ENCODE measurements at regions not wholly inside any gene's neighbourhood (a gene's known extent, or its start where the extent isn't known, plus 50 kb on each side); places are given as distances from the start of the nearest gene placed in this dataset.

GRCh38 chr6:15941168-15941567, 187.7 kb upstream of the MYLIP start:
- TF ChIP-seq POLR2A (IDR thresholded peaks at IDR 0.05; ENCODE audit: low read length) (no peak), GATA1 (IDR thresholded peaks at IDR 0.05; ENCODE audit: low read depth, low read length) (no peak)
